GM18502 (cell line): ENCODE measurements at regions not wholly inside any gene's neighbourhood (a gene's known extent, or its start where the extent isn't known, plus 50 kb on each side); places are given as distances from the start of the nearest gene placed in this dataset.
"Not testable (repeated sequence)": the region's sequence is repeated elsewhere in the genome, so short reads cannot be mapped to it uniquely, and the experiment has no call there.

Experiments used
- ATAC-seq: cut with Tn5 transposase; IDR thresholded peaks from one replicate; pipeline ENCODE4 v1.9.1; 2021; ENCODE audit warnings: mild to moderate bottlenecking; ENCODE audit not compliant: unreplicated experiment, poor library complexity

- ATAC-seq: no peak
These were observed 1578.0 kb downstream of the CDH8 start for GRCh38 chr16:60458255-60458654.

- ATAC-seq: no peak
These were observed 1583.6 kb downstream of the CDH8 start for GRCh38 chr16:60452646-60453045.

GRCh38 chr16:60438894-60439293, 1597.3 kb downstream of the CDH8 start:
- no peak for ATAC-seq

- no peak for ATAC-seq
These were observed 1603.8 kb downstream of the CDH8 start for GRCh38 chr16:60432472-60432871.

GRCh38 chr16:60419859-60420258, 1616.4 kb downstream of the CDH8 start:
- no peak for ATAC-seq

GRCh38 chr16:60414613-60415012, 1621.6 kb downstream of the CDH8 start:
- no peak for ATAC-seq

- no peak for ATAC-seq
These were observed 1622.3 kb downstream of the CDH8 start for GRCh38 chr16:60413969-60414368.

- no peak for ATAC-seq
These were observed 1628.6 kb downstream of the CDH8 start for GRCh38 chr16:60407606-60408005.

- ATAC-seq: no peak
These were observed 1629.2 kb downstream of the CDH8 start for GRCh38 chr16:60407034-60407433.

- ATAC-seq: no peak
These were observed 1631.0 kb downstream of the CDH8 start for GRCh38 chr16:60405286-60405685.

- no peak for ATAC-seq
These were observed 1631.8 kb downstream of the CDH8 start for GRCh38 chr16:60404401-60404800.

- ATAC-seq: not testable (repeated sequence)
These were observed 1633.3 kb downstream of the CDH8 start for GRCh38 chr16:60402941-60403340.

GRCh38 chr16:60392380-60392779, 1643.9 kb downstream of the CDH8 start:
- no peak for ATAC-seq

- ATAC-seq: no peak
These were observed 1637.5 kb upstream of the GOT2 start for GRCh38 chr16:60371591-60371990.

GRCh38 chr16:60367739-60368138, 1633.6 kb upstream of the GOT2 start:
- ATAC-seq: no peak

- ATAC-seq: no peak
These were observed 1629.5 kb upstream of the GOT2 start for GRCh38 chr16:60363566-60363965.

GRCh38 chr16:60359866-60360265, 1625.8 kb upstream of the GOT2 start:
- not testable (repeated sequence) for ATAC-seq

- not testable (repeated sequence) for ATAC-seq
These were observed 1625.3 kb upstream of the GOT2 start for GRCh38 chr16:60359412-60359811.

- ATAC-seq: not testable (repeated sequence)
These were observed 1623.9 kb upstream of the GOT2 start for GRCh38 chr16:60357876-60358522.

- ATAC-seq: no peak
These were observed 1612.1 kb upstream of the GOT2 start for GRCh38 chr16:60346256-60346655.

GRCh38 chr16:60337671-60338070, 1603.6 kb upstream of the GOT2 start:
- ATAC-seq: no peak

GRCh38 chr16:60331168-60331567, 1597.1 kb upstream of the GOT2 start:
- ATAC-seq: no peak

- no peak for ATAC-seq
These were observed 1595.0 kb upstream of the GOT2 start for GRCh38 chr16:60329108-60329507.
